ENCODE measurements at regions not wholly inside any gene's neighbourhood (a gene's known extent, or its start where the extent isn't known, plus 50 kb on each side); places are given as distances from the start of the nearest gene placed in this dataset.

DNA sequence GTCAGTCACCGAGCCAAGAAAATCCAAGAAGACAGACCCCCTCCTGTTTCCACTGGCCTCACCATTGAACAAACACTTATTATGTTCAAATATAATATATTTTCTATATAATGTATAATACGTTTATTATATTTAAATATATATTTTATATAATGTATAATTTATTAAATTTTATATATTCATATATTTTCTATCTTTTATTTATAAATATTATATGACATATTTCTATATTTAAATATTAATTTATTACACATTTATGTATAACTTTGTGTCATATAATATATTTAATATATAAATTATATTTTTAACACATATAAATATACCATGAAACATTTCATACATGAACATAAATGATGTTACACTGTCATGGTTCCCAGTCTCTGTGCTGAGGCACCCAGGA, 60.9 kb upstream of the RMDN2 start:
- peaks cover 0 to 11% (median 0%) of the 10 kb centered on the region in 12 donors for H3K9me3 ChIP-seq
- intact Hi-C loops (cut with DNase I), result no loop called here
- H3K27me3 ChIP-seq, result no peaks in the 10 kb centered on the region
- peaks cover 0 to 36% (median 21%) of the 10 kb centered on the region in 12 donors for H3K4me1 ChIP-seq
- TF ChIP-seq, protein P1, sequence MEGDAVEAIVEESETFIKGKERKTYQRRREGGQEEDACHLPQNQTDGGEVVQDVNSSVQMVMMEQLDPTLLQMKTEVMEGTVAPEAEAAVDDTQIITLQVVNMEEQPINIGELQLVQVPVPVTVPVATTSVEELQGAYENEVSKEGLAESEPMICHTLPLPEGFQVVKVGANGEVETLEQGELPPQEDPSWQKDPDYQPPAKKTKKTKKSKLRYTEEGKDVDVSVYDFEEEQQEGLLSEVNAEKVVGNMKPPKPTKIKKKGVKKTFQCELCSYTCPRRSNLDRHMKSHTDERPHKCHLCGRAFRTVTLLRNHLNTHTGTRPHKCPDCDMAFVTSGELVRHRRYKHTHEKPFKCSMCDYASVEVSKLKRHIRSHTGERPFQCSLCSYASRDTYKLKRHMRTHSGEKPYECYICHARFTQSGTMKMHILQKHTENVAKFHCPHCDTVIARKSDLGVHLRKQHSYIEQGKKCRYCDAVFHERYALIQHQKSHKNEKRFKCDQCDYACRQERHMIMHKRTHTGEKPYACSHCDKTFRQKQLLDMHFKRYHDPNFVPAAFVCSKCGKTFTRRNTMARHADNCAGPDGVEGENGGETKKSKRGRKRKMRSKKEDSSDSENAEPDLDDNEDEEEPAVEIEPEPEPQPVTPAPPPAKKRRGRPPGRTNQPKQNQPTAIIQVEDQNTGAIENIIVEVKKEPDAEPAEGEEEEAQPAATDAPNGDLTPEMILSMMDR (IDR thresholded peaks at IDR 0.05), result no peak
- TF ChIP-seq POLR2A (IDR thresholded peaks at IDR 0.05), result no peak
- no peak overlapping the region for H3K4me3 ChIP-seq
- H3K27ac ChIP-seq, result no peak overlapping the region
- no peak for DNase-seq
- WGBS, 4 donors, result 93 to 97% (median 94%) methylated on average over 2 of the region's 2 CpGs
- H3K36me3 ChIP-seq, result no peaks in the 10 kb centered on the region
- ATAC-seq, result no peak

DNA sequence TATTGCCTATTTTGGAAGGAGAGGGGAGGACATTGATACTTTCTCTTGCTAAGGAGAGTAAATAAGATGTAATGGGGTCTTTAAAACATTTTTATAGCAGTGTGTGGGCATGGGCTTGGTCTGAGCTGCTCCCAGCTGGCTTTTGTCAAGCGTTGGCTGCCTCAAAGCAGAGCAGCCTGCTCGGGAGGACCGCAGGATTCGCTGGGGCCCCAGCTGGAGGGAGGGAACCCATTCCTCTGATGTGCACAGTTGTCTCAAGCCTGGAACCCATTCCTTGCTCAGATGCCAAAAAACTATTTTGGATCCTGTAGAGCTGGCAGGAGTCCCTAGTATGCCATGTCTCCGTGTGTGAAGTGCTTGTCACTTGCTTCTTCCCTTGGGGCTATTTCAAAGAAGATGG, 59.4 kb upstream of the RMDN2 start:
- H3K27ac ChIP-seq, result peak overlapping the region in 4 of 12 donors; percentile 13 to 46 (median 30)
- H3K27me3 ChIP-seq, result no peaks in the 10 kb centered on the region
- H3K9me3 ChIP-seq, result no peaks in the 10 kb centered on the region
- intact Hi-C loops (cut with DNase I), result no loop called here
- no peak overlapping the region for H3K4me3 ChIP-seq
- TF ChIP-seq POLR2A (IDR thresholded peaks at IDR 0.05), result no peak
- TF ChIP-seq, protein P1 (IDR thresholded peaks at IDR 0.05), result no peak
- H3K4me1 ChIP-seq, result peaks cover 0 to 39% (median 23%) of the 10 kb centered on the region in 12 donors
- WGBS, 4 donors, result 34 to 67% (median 57%) methylated on average over 5 of the region's 5 CpGs
- ATAC-seq (peak; percentile 38 to 62 (median 54)), DNase-seq (no peak)
- no peaks in the 10 kb centered on the region for H3K36me3 ChIP-seq

DNA sequence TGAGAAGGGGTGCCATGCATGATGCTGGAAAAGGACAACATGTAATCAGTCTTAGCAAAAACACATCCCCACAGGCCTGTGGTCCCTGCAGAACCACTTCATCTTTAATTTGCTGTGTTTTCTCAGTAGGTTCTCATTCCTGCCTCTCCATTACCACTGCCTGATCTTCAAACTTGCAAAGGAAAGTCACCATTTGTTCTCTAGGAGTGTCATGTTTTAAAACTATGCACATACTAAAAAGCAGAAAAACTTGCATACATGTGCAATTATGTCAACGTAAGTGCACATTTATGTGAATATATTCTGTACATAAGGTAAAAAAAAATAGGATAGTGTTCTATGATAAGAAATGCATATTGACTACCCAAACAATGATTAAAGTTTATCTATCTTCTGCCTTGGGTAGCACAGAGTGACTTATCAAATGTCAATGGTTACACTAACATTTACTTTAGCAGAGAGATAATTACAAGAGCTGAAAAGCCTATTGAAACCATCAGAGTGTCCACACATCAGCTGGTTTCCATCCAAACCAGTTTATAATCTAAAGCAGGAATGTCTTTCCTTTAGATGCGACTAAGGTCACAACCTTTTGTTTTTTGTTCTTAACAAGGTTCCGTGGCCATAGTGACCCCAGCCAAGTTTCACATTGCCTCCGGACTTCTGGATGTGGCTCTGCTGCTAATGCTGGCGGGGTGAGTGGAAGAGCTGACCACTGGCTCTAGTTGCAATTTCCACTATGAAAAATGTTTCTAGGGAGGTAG, 58.7 kb upstream of the RMDN2 start:
- Histone ChIP-seq H3K27me3 (no peaks in the 10 kb centered on the region), H3K9me3 (no peaks in the 10 kb centered on the region), H3K4me1 (peaks cover 0 to 46% (median 26%) of the 10 kb centered on the region in 12 donors), H3K36me3 (no peaks in the 10 kb centered on the region), H3K27ac (peak overlapping the region in 6 of 12 donors; percentile 4 to 46 (median 23)), H3K4me3 (no peak overlapping the region)
- no peak for DNase-seq
- peak; percentile 18 to 78 (median 28) for ATAC-seq
- TF ChIP-seq, protein P1 (IDR thresholded peaks at IDR 0.05), result no peak
- TF ChIP-seq POLR2A (IDR thresholded peaks at IDR 0.05), result no peak
- intact Hi-C loops (cut with DNase I), result no loop called here
- WGBS, 4 donors, result 14 to 23% (median 23%) methylated on average over 5 of the region's 5 CpGs

DNA sequence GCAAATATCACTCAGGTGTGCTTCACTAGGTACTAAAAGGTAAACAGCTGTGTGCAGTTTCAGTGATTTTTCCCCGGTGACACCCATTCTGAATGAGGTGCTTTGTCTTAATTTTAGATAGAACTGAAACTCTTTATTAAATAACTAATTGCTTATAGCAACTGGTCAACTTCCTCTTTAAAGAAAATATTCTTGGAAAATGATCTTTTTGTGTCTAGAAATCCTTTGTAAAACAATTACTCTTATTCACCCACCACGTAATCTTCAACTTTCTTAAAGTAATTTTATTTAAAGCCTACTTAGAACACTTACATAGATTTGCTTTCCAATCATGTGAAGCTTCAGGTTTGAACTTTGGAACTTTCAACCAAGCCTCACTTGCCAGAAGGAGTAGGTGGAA, 57.9 kb upstream of the RMDN2 start:
- Histone ChIP-seq H3K27me3 (no peaks in the 10 kb centered on the region), H3K4me3 (no peak overlapping the region), H3K4me1 (peaks cover 0 to 54% (median 33%) of the 10 kb centered on the region in 12 donors), H3K36me3 (no peaks in the 10 kb centered on the region), H3K27ac (peak overlapping the region in 4 of 12 donors; percentile 14 to 46 (median 38)), H3K9me3 (no peaks in the 10 kb centered on the region)
- TF ChIP-seq, protein P1 (IDR thresholded peaks at IDR 0.05), result no peak
- TF ChIP-seq POLR2A (IDR thresholded peaks at IDR 0.05), result no peak
- intact Hi-C loops (cut with DNase I), result no loop called here
- DNase-seq (no peak), ATAC-seq (no peak)
- 88 to 92% (median 89%) methylated on average over 2 of the region's 2 CpGs for WGBS, 4 donors
